GM19324 (cell line): ENCODE measurements at regions not wholly inside any gene's neighbourhood (a gene's known extent, or its start where the extent isn't known, plus 50 kb on each side); places are given as distances from the start of the nearest gene placed in this dataset.
"Not testable (repeated sequence)": the region's sequence is repeated elsewhere in the genome, so short reads cannot be mapped to it uniquely, and the experiment has no call there.

Experiments
- ATAC-seq: cut with Tn5 transposase; IDR thresholded peaks from one replicate; pipeline ENCODE4 v1.9.1; 2021; ENCODE audit warnings: mild to moderate bottlenecking, moderate library complexity; ENCODE audit not compliant: unreplicated experiment, low FRiP score

DNA sequence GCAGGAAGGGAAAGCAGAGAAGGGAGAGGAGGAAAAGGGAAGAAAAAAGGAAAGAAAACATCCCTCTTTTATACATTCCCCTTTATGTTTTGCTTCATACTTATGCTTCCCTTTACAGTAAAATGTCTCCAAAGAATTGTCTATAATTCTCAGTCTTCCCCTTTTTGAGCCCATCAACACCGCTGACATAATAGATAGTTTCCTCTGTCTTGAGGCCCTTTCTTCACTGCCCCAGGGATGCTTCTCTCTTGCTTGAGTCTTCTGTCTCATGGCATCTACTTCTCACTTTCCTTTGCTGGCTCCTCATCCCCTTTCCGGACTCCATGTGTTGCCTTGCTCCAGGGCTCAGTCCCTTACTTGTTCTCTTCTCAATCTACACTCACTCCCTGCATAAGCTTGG lies 99.7 kb upstream of the DAZL start:
- no peak for ATAC-seq

DNA sequence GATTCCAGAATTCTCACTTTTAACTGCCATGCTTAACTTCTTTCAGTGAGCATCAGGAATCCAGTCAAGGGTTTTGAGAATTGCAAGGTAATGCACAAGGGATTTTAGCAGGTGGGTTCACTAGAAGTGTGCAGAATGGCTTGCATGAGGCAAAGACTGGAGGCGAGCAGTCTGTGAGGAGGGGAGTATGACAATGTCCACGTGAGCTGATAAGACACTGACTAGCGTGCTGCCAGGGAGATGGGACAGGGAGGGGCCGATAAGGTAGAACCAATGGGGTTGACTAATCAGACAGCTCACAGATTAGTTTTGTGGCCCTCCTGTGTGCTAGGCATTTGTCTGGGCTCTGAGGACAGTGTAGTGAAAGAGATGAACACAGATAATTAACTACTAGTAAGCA lies 102.0 kb upstream of the DAZL start:
- ATAC-seq = no peak

DNA sequence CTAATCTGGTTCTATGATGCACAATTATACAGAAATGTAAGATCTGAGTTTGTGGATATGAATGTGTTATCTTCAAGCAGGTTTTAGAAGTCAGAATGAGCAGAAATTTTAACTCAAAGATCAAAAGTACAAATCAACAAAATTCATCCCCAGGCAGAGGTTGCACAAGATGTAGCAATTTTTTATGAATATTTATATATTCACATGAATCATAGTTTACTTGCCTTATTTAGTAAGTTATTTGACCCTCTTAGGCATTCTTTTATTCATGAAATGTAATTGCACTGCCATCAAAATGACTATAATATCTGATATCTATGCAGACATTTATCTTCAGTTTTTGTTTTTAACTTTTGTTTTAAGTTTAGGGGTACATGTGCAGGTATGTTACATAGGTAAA lies 103.1 kb upstream of the DAZL start:
- no peak for ATAC-seq

- not testable (repeated sequence) for ATAC-seq
Measured at GRCh38 chr3:16711691-16712090, 106.5 kb upstream of the DAZL start.

- ATAC-seq = no peak
Measured at GRCh38 chr3:16715281-16715680, 110.1 kb upstream of the DAZL start.

DNA sequence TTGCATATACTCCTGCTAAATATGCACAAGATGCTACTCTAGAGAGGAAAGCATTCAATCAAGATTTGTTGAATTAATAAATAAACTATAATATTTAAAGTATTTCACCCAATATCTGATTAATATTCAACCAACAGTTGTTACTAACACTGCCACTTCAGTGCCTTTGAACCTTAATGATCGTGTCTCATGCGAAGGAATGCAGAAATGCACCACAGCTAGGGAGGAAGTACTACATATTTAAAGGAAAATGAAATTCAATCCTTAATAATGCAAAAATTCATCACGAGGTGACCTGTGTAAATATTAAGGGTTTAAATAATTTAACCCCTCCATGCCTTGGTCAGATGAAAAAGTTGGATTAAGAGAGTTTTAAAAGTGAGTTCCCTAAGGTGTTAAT lies 114.2 kb upstream of the DAZL start:
- no peak for ATAC-seq

- no peak for ATAC-seq
Measured at GRCh38 chr3:16720367-16720940, 115.2 kb upstream of the DAZL start.

GRCh38 chr3:16721494-16721893 lies 116.3 kb upstream of the DAZL start:
- no peak for ATAC-seq

DNA sequence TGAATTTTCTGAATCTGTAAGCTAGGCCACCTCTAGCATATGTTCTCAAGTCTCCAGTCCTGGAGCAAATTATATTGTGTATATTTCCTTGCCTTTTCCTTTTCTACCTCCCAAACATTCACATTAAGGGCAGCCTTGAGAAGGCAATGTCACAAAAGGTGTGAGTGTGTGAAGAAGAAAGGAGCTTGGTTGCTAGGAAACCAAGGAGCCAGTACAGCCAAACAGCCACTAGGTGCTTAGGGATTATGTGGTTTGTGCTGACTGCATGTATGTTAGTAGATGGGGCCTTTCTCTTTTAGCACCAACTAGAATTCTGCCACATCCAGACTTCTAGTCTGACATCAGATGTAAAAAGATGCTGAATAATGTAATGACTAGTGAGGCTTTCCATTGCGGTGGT lies 118.8 kb upstream of the DAZL start:
- ATAC-seq = no peak

- ATAC-seq = no peak
Measured at GRCh38 chr3:16724487-16724886, 119.3 kb upstream of the DAZL start.

GRCh38 chr3:16725972-16726371 lies 120.7 kb upstream of the DAZL start:
- ATAC-seq = no peak

DNA sequence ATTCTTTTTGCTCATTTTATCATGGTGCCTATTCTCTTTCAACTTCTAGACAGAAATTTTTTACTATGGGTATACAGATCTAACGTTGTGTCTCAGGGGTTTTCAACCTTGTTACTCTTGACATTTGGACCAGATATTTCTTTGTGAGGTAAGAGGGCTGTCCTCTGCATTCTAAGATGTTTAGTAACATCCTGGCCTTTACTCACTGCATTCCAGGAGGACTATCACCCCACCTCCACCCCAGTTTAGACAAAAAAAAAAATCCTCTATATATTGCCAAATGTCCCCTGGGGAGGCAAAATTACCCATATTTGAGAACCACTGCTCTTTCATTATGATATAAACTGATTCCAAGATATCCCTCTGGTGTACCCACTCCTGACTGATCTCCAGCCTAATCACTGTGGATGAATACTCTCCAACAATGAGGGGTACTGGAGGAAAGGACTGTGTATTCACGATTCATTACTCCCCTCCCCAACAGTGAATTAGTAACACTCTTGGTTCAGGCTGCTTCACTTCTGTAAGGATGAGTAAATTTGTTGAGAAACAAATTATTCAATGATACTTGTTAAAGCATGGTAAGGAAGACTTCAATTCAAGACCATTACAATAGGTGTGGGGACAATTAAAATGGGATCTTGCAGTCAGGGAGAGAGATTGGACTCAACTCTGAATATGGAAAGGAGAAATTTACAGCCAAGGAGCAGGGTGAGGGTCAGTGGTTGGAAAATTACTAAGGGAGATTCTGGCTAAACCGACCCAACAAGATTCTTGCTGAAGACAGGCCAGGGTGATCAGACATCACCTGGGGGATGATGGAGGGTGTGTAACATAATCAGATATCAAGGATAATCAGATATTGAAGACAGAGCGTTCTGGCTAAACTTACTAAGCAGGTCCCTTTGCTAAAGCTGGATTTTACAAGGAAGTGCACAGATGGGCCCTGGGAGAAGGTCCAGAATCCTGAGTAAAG lies 123.8 kb upstream of the DAZL start:
- no peak for ATAC-seq

GRCh38 chr3:16738451-16738850 lies 133.2 kb upstream of the DAZL start:
- ATAC-seq = no peak

DNA sequence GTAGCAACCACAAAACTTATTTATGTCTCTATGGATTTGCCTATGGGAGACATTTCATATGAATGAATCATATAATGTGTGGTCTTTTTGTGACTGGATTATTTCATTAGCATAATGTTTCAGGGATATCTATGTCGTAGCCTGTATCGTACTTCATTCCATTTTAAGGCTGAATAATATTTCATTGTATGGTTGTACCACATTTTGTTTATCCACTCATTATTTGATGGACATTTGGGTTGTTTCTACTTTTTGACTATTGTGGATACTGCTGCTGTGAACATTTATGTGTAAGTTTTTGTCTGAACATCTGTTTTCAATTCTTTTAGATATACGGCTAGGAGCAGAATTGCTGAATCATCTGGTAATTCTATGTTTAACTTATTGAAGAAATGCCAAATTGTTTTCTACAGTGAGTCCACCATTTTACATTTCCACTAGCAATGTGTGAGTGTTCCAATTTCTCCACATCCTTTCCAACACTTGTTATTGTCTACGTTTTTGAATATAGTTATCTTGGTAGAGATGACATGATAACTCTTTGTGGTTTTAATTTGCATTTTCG lies 134.4 kb upstream of the DAZL start:
- no peak for ATAC-seq

DNA sequence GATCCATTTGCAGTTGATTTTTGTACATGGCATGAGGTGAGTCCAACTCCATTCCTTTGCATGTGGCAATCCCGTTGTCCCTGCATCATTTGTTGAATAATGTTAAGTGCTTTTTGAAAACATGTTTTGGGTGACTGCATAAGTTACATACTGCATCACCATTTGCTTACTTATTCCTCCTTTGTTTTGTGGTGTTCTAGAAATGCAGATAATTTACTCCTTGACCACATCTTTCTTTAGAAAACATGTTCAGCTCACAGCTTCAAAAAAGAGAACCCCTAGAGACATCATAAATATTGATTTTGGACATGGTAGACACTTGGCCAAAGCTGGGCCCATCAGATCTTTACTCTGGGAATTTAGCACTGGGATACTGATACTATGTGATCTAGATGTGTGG lies 135.3 kb upstream of the DAZL start:
- no peak for ATAC-seq

DNA sequence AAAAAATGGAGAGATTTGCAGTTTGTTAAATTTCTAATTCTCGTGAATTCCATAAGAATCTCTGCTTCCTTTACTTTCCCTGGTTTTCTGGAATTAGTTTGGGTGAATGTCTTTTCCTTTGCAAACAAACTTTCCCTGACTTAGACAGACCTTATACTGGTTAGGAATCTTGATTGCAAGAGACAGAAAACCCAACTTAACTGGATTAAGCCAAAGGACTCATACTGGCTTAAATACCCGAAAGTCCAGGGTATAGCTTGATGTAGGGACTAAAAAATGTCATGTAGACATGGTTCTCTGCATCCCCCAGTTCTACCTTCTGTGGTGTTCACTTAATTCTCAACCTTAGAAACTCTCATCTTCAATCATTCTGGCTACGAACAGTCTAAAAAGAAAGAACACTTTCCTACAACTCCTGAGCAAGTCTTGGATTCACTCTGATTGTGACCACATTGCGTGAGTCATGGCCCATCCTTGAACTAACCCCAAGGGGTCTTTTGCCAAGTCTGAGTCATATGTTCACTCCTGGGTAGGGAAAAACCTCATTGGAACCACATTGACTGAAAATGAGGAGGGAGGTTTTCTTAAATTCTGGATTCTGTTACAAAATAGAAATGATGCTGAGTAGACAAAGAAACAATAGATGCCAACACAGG lies 136.0 kb upstream of the DAZL start:
- no peak for ATAC-seq

- no peak for ATAC-seq
Measured at GRCh38 chr3:16741890-16742289, 136.7 kb upstream of the DAZL start.

GRCh38 chr3:16743276-16743675 lies 138.1 kb upstream of the DAZL start:
- ATAC-seq = no peak

- ATAC-seq = no peak
Measured at GRCh38 chr3:16759227-16759903, 125.4 kb upstream of the PLCL2 start.

DNA sequence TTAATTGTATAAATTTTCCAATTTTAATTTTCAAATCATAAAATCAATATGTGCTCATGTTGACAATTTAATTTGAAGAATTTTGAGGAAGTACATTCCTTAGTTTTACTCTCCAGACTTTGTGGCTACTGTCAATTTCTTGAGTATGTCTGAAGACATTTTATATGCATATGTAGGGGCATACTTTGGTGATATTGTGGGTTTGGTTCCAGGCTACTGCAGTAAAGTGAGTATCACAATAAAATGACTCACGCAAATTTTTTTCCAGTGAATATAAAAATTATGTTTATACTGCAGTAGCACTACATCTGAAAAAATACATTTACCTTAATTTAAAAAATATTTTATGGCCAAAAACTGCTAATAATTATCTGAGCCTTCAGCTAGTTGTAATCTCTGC lies 123.2 kb upstream of the PLCL2 start:
- no peak for ATAC-seq

- ATAC-seq = no peak
Measured at GRCh38 chr3:16765661-16766060, 119.1 kb upstream of the PLCL2 start.
